C4-2B (cell line): ENCODE measurements at regions not wholly inside any gene's neighbourhood (a gene's known extent, or its start where the extent isn't known, plus 50 kb on each side); places are given as distances from the start of the nearest gene placed in this dataset.
"Not testable (repeated sequence)": the region's sequence is repeated elsewhere in the genome, so short reads cannot be mapped to it uniquely, and the experiment has no call there.

Source experiments
- H3K27ac ChIP-seq: fragments of 450-650 bp; 2 replicates; pipeline ENCODE4 v1.5.1; 2017
- ZFX ChIP-seq: fragments of 450-650 bp; IDR thresholded peaks from 2 replicates; pipeline ENCODE4 v1.6.1; 2017
- TF ChIP-seq, protein P1 (sequence below): fragments of 450-650 bp; conservative IDR thresholded peaks from 2 replicates; pipeline ENCODE4 v1.5.1; 2017; ENCODE audit warnings: mild to moderate bottlenecking

DNA sequence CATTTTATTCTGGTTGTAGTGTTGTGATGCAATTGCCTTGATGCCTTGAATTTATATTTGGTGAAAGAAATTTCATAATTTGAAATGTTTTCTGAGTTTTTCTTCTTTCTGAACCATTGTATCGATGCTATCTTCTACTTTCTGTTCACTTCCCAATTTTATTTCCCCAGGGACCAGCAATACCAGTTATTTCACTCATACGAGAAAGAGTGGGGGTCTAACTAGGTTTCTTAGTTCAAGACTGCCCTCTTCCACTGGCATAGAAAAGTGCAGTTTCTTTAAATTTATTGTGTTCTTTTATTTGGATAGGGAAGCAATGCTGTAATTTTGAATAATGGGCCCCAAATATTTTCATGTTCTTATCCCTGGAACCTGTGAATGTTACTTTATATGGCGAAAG lies 544.0 kb upstream of the ADGRL3 start:
- no peak overlapping the region for H3K27ac ChIP-seq
- TF ChIP-seq ZFX, result no peak
- TF ChIP-seq, protein P1, sequence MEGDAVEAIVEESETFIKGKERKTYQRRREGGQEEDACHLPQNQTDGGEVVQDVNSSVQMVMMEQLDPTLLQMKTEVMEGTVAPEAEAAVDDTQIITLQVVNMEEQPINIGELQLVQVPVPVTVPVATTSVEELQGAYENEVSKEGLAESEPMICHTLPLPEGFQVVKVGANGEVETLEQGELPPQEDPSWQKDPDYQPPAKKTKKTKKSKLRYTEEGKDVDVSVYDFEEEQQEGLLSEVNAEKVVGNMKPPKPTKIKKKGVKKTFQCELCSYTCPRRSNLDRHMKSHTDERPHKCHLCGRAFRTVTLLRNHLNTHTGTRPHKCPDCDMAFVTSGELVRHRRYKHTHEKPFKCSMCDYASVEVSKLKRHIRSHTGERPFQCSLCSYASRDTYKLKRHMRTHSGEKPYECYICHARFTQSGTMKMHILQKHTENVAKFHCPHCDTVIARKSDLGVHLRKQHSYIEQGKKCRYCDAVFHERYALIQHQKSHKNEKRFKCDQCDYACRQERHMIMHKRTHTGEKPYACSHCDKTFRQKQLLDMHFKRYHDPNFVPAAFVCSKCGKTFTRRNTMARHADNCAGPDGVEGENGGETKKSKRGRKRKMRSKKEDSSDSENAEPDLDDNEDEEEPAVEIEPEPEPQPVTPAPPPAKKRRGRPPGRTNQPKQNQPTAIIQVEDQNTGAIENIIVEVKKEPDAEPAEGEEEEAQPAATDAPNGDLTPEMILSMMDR, result no peak; the same call in 1 of the 2 replicates

DNA sequence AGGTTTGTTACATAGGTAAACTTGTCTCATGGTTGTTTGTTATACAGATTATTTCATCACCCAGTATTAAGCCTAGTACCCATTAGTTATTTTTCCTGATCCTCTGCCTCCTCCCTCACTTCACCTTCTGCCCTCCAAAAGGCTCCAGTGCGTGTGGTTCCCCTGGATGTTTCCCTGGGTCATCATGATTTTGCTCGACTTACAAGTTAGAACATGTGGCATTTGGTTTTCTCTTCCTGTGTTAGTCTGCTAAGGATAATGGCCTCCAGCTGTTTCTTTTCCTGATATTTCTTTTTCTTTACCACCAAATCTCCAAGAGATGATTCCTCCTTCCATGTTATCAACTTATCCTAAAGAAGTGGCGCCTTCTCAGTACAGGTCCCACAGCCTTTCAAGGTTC lies 543.1 kb upstream of the ADGRL3 start:
- TF ChIP-seq, protein P1, result no peak
- TF ChIP-seq ZFX, result no peak
- no peak overlapping the region for H3K27ac ChIP-seq

- TF ChIP-seq, protein P1, result no peak
- TF ChIP-seq ZFX, result no peak
- H3K27ac ChIP-seq, result no peak overlapping the region
Measured at GRCh38 chr4:60657807-60658206, 542.3 kb upstream of the ADGRL3 start.

GRCh38 chr4:60663769-60664168 lies 536.4 kb upstream of the ADGRL3 start:
- no peak for TF ChIP-seq ZFX
- TF ChIP-seq, protein P1, result no peak
- no peak overlapping the region for H3K27ac ChIP-seq

- no peak for TF ChIP-seq ZFX
- TF ChIP-seq, protein P1, result no peak
- no peak overlapping the region for H3K27ac ChIP-seq
Measured at GRCh38 chr4:60682901-60683300, 517.2 kb upstream of the ADGRL3 start.

DNA sequence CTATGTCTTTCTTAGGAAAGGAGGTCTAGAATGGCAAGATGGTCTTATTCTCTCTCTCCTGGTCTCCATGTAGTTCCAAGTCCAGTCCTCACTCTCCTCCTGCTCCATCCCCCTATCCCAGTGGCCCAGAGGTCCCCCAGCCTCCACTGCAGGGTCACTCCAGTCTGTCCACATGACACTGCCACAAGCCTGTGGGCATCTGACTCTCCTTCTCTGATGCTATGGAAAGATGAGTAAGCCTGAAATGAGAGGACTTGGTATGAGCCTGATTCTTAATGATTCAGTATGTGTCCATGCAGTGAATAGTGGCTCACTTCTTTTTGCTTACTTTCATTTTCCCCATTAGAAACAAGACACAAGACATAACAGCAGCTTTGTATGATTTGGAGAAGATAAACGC lies 516.8 kb upstream of the ADGRL3 start:
- H3K27ac ChIP-seq, result no peak overlapping the region
- TF ChIP-seq ZFX, result no peak
- TF ChIP-seq, protein P1, result no peak

- H3K27ac ChIP-seq, result no peak overlapping the region
- no peak for TF ChIP-seq ZFX
- TF ChIP-seq, protein P1, result no peak
Measured at GRCh38 chr4:60683973-60684372, 516.2 kb upstream of the ADGRL3 start.

DNA sequence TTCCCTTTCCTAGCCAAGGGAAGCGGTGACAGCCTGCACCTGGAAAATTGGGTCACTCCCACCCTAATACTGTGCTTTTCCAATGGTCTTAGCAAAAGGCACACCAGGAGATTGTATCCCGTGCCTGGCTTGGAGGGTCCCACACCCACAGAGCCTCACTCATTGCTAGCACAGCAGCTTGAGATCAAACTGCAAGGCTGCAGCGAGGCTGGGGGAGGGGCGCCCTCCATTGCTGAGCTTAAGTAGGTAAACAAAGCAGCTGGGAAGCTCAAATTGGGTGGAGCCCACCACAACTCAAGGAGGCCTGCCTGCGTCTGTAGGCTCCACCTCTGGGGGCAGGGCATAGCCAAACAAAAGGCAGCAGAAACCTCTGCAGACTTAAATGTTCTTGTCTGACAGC lies 504.1 kb upstream of the ADGRL3 start:
- H3K27ac ChIP-seq, result not testable (repeated sequence)
